ENCODE measurements at regions not wholly inside any gene's neighbourhood (a gene's known extent, or its start where the extent isn't known, plus 50 kb on each side); places are given as distances from the start of the nearest gene placed in this dataset.

- H3K79me2 ChIP-seq (ENCODE audit: low read length), result no peaks in the 10 kb centered on the region
- intact Hi-C loops (cut with micrococcal nuclease), result no loop called here
- ChIA-PET CTCF (no interaction called here), POLR2A (ENCODE audit: unreplicated experiment) (no interaction called here)
- no peak overlapping the region for H3K4me2 ChIP-seq (ENCODE audit: low read length)
- ATAC-seq (no peak), DNase-seq (no peak)
- no peaks in the 10 kb centered on the region for H3K36me3 ChIP-seq (ENCODE audit: low read depth, low read length)
- no peak overlapping the region for H3K9ac ChIP-seq (ENCODE audit: low read length)
- no peaks in the 10 kb centered on the region for H4K20me1 ChIP-seq (ENCODE audit: low read length)
- no peaks in the 10 kb centered on the region for H3K9me2 ChIP-seq (replicated peaks; ENCODE audit: low read length)
- no peak overlapping the region for H3K27ac ChIP-seq (ENCODE audit: low read length)
- no peaks in the 10 kb centered on the region for H3K4me1 ChIP-seq (ENCODE audit: insufficient read depth, low read length)
- H3K9me3 ChIP-seq (ENCODE audit: low read length), result no peaks in the 10 kb centered on the region
- H3F3A ChIP-seq (ENCODE audit: low read length, unreplicated experiment), result no peaks in the 10 kb centered on the region
- no TSS peak for BruUV-seq (replicated peaks)
- TF ChIP-seq EZH2 (IDR thresholded peaks at IDR 0.05; ENCODE audit: low read length, unreplicated experiment) (no peak), EZH2phosphoT487 (IDR thresholded peaks at IDR 0.05; ENCODE audit: borderline replicate concordance, low read length) (no peak)
- TF ChIP-seq, protein P1, sequence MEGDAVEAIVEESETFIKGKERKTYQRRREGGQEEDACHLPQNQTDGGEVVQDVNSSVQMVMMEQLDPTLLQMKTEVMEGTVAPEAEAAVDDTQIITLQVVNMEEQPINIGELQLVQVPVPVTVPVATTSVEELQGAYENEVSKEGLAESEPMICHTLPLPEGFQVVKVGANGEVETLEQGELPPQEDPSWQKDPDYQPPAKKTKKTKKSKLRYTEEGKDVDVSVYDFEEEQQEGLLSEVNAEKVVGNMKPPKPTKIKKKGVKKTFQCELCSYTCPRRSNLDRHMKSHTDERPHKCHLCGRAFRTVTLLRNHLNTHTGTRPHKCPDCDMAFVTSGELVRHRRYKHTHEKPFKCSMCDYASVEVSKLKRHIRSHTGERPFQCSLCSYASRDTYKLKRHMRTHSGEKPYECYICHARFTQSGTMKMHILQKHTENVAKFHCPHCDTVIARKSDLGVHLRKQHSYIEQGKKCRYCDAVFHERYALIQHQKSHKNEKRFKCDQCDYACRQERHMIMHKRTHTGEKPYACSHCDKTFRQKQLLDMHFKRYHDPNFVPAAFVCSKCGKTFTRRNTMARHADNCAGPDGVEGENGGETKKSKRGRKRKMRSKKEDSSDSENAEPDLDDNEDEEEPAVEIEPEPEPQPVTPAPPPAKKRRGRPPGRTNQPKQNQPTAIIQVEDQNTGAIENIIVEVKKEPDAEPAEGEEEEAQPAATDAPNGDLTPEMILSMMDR (conservative IDR thresholded peaks at IDR 0.05; ENCODE audit: low read depth, low read length), result no peak
- H2AFZ ChIP-seq (ENCODE audit: low read length), result no peak overlapping the region
- H3K4me3 ChIP-seq (ENCODE audit: low read length), result no peak overlapping the region
- no peaks in the 10 kb centered on the region for H3K27me3 ChIP-seq (ENCODE audit: low read length)
Measured at GRCh38 chr2:83233781-83234180, 1225.3 kb downstream of the SUCLG1 start.

- CTCF ChIA-PET, result no interaction called here
- Histone ChIP-seq H3K9me3 (ENCODE audit: low read length) (no peaks in the 10 kb centered on the region), H3K79me2 (ENCODE audit: low read length) (no peaks in the 10 kb centered on the region), H3K4me1 (ENCODE audit: insufficient read depth, low read length) (no peaks in the 10 kb centered on the region), H3K27ac (ENCODE audit: low read length) (no peak overlapping the region), H3K27me3 (ENCODE audit: low read length) (no peaks in the 10 kb centered on the region), H3K9ac (ENCODE audit: low read length) (no peak overlapping the region), H4K20me1 (ENCODE audit: low read length) (no peaks in the 10 kb centered on the region), H3K9me2 (replicated peaks; ENCODE audit: low read length) (no peaks in the 10 kb centered on the region), H3K4me2 (ENCODE audit: low read length) (no peak overlapping the region), H3K36me3 (ENCODE audit: low read depth, low read length) (no peaks in the 10 kb centered on the region), H3K4me3 (ENCODE audit: low read length) (no peak overlapping the region), H2AFZ (ENCODE audit: low read length) (no peak overlapping the region), H3F3A (ENCODE audit: low read length, unreplicated experiment) (no peaks in the 10 kb centered on the region)
- POLR2A ChIA-PET (ENCODE audit: unreplicated experiment), result no interaction called here
- DNase-seq (peak; percentile 6), ATAC-seq (no peak)
- BruUV-seq (replicated peaks), result no TSS peak
- intact Hi-C loops (cut with micrococcal nuclease), result no loop called here
- no peak for TF ChIP-seq EZH2phosphoT487 (IDR thresholded peaks at IDR 0.05; ENCODE audit: borderline replicate concordance, low read length)
- TF ChIP-seq, protein P1 (conservative IDR thresholded peaks at IDR 0.05; ENCODE audit: low read depth, low read length), result no peak; the same call in 1 of the 2 replicates
- no peak for TF ChIP-seq EZH2 (IDR thresholded peaks at IDR 0.05; ENCODE audit: low read length, unreplicated experiment)
Measured at GRCh38 chr2:83233326-83233725, 1225.8 kb downstream of the SUCLG1 start.

- intact Hi-C loops (cut with micrococcal nuclease), result no loop called here
- ChIA-PET CTCF (no interaction called here), POLR2A (ENCODE audit: unreplicated experiment) (no interaction called here)
- Histone ChIP-seq H3K4me3 (ENCODE audit: low read length) (no peak overlapping the region), H3K4me1 (ENCODE audit: insufficient read depth, low read length) (no peaks in the 10 kb centered on the region), H3K9me3 (ENCODE audit: low read length) (no peaks in the 10 kb centered on the region), H4K20me1 (ENCODE audit: low read length) (no peaks in the 10 kb centered on the region), H3K27me3 (ENCODE audit: low read length) (no peaks in the 10 kb centered on the region), H3F3A (ENCODE audit: low read length, unreplicated experiment) (no peaks in the 10 kb centered on the region), H3K4me2 (ENCODE audit: low read length) (no peak overlapping the region), H3K36me3 (ENCODE audit: low read depth, low read length) (no peaks in the 10 kb centered on the region), H2AFZ (ENCODE audit: low read length) (no peak overlapping the region), H3K9me2 (replicated peaks; ENCODE audit: low read length) (no peaks in the 10 kb centered on the region), H3K27ac (ENCODE audit: low read length) (no peak overlapping the region), H3K9ac (ENCODE audit: low read length) (no peak overlapping the region), H3K79me2 (ENCODE audit: low read length) (no peaks in the 10 kb centered on the region)
- no TSS peak for BruUV-seq (replicated peaks)
- no peak for DNase-seq
- ATAC-seq, result no peak
- no peak for TF ChIP-seq EZH2phosphoT487 (IDR thresholded peaks at IDR 0.05; ENCODE audit: borderline replicate concordance, low read length)
Measured at GRCh38 chr2:83229443-83229842, 1229.6 kb downstream of the SUCLG1 start.
